ENCODE measurements at regions not wholly inside any gene's neighbourhood (a gene's known extent, or its start where the extent isn't known, plus 50 kb on each side); places are given as distances from the start of the nearest gene placed in this dataset.

GRCh38 chr11:97015327-97015726 lies 625.5 kb downstream of the JRKL start:
- Histone ChIP-seq H3K9me3 (replicated peaks; ENCODE audit: control insufficient read depth, insufficient read depth, low read length) (peaks cover 2% of the 10 kb centered on the region), H3K27ac (ENCODE audit: insufficient read depth, low read depth, low read length) (no peak overlapping the region), H3K79me2 (ENCODE audit: control insufficient read depth, insufficient read depth, low read length) (no peaks in the 10 kb centered on the region), H3K9ac (replicated peaks; ENCODE audit: extremely low read depth, insufficient read depth, low read length) (no peak overlapping the region), H3K27me3 (ENCODE audit: control insufficient read depth in 2 of 2, insufficient read depth in 2 of 2, low read length in 2 of 2) (no peaks in the 10 kb centered on the region), H3K36me3 (ENCODE audit: control insufficient read depth in 2 of 2, extremely low read depth in 1 of 2, insufficient read depth in 2 of 2, low read length in 2 of 2) (no peaks in the 10 kb centered on the region), H2AFZ (ENCODE audit: low read depth, low read length) (no peak overlapping the region), H3K9me1 (replicated peaks; ENCODE audit: control insufficient read depth, extremely low read depth, insufficient read depth, low read length) (no peaks in the 10 kb centered on the region), H3K4me3 (replicated peaks in 1 of 3; ENCODE audit: insufficient read depth in 1 of 3, low read depth in 1 of 3, low read length in 3 of 3) (no peak overlapping the region), H4K20me1 (replicated peaks; ENCODE audit: control insufficient read depth, extremely low read depth, insufficient read depth, low read length) (no peaks in the 10 kb centered on the region), H3K4me2 (ENCODE audit: insufficient read depth, low read length) (no peak overlapping the region), H3K4me1 (ENCODE audit: control insufficient read depth, extremely low read depth, insufficient read depth, low read length) (no peaks in the 10 kb centered on the region)
- dilution Hi-C loops (cut with MboI; ENCODE audit: extremely low pct_ligation_motif_present, low sequenced_read_pairs) (no loop called here), intact Hi-C loops (cut with micrococcal nuclease) (no loop called here)
- ChIA-PET CTCF (no interaction called here), POLR2A (no interaction called here)
- FAIRE-seq (no peak), DNase-seq (ENCODE audit: low read depth, low spot score) (no peak)
- no TSS peak for BruUV-seq (replicated peaks)
- TF ChIP-seq FOS (IDR thresholded peaks at IDR 0.05; ENCODE audit: borderline replicate concordance, insufficient read depth, low read length) (no peak), EZH2 (IDR thresholded peaks at IDR 0.05; ENCODE audit: borderline replicate concordance, low read depth, low read length, severe bottlenecking) (no peak), POLR2AphosphoS5 (IDR thresholded peaks at IDR 0.05; ENCODE audit: insufficient read depth, low read depth, low read length) (no peak), MAX (IDR thresholded peaks at IDR 0.05; ENCODE audit: insufficient read depth, insufficient read length) (no peak), CTCF (IDR thresholded peaks at IDR 0.05; ENCODE audit: extremely low read depth in 1 of 2, insufficient read depth in 1 of 2, low read depth in 1 of 2, low read length in 2 of 2) (no peak), JUN (IDR thresholded peaks at IDR 0.05; ENCODE audit: borderline replicate concordance, insufficient read depth, insufficient read length, low read depth) (no peak)

GRCh38 chr11:97019305-97019704 lies 629.5 kb downstream of the JRKL start:
- Histone ChIP-seq H3K36me3 (ENCODE audit: control insufficient read depth in 2 of 2, extremely low read depth in 1 of 2, insufficient read depth in 2 of 2, low read length in 2 of 2) (no peaks in the 10 kb centered on the region), H3K4me2 (ENCODE audit: insufficient read depth, low read length) (no peak overlapping the region), H3K79me2 (ENCODE audit: control insufficient read depth, insufficient read depth, low read length) (no peaks in the 10 kb centered on the region), H3K27me3 (ENCODE audit: control insufficient read depth in 2 of 2, insufficient read depth in 2 of 2, low read length in 2 of 2) (no peaks in the 10 kb centered on the region), H3K9me1 (replicated peaks; ENCODE audit: control insufficient read depth, extremely low read depth, insufficient read depth, low read length) (no peaks in the 10 kb centered on the region), H4K20me1 (replicated peaks; ENCODE audit: control insufficient read depth, extremely low read depth, insufficient read depth, low read length) (no peaks in the 10 kb centered on the region), H3K27ac (ENCODE audit: insufficient read depth, low read depth, low read length) (no peak overlapping the region), H3K9me3 (replicated peaks; ENCODE audit: control insufficient read depth, insufficient read depth, low read length) (peaks cover 2% of the 10 kb centered on the region), H3K4me3 (replicated peaks in 1 of 3; ENCODE audit: insufficient read depth in 1 of 3, low read depth in 1 of 3, low read length in 3 of 3) (no peak overlapping the region), H3K4me1 (ENCODE audit: control insufficient read depth, extremely low read depth, insufficient read depth, low read length) (no peaks in the 10 kb centered on the region), H3K9ac (replicated peaks; ENCODE audit: extremely low read depth, insufficient read depth, low read length) (no peak overlapping the region), H2AFZ (ENCODE audit: low read depth, low read length) (no peak overlapping the region)
- ChIA-PET POLR2A (no interaction called here), CTCF (no interaction called here)
- dilution Hi-C loops (cut with MboI; ENCODE audit: extremely low pct_ligation_motif_present, low sequenced_read_pairs), result no loop called here
- TF ChIP-seq EZH2 (IDR thresholded peaks at IDR 0.05; ENCODE audit: borderline replicate concordance, low read depth, low read length, severe bottlenecking) (no peak), POLR2AphosphoS5 (IDR thresholded peaks at IDR 0.05; ENCODE audit: insufficient read depth, low read depth, low read length) (no peak), GATA2 (IDR thresholded peaks at IDR 0.05; ENCODE audit: insufficient read depth, insufficient read length, low read depth, low read length) (no peak), FOS (IDR thresholded peaks at IDR 0.05; ENCODE audit: borderline replicate concordance, insufficient read depth, low read length) (no peak)
- intact Hi-C loops (cut with micrococcal nuclease), result no loop called here
- FAIRE-seq, result no peak
- BruUV-seq (replicated peaks), result no TSS peak
- no peak for DNase-seq (ENCODE audit: low read depth, low spot score)

Data from endothelial cell of umbilical vein (primary cell).